Endothelial cell of umbilical vein (primary cell): ENCODE measurements at regions not wholly inside any gene's neighbourhood (a gene's known extent, or its start where the extent isn't known, plus 50 kb on each side); places are given as distances from the start of the nearest gene placed in this dataset.
"Not testable (repeated sequence)": the region's sequence is repeated elsewhere in the genome, so short reads cannot be mapped to it uniquely, and the experiment has no call there.

Source experiments
- BruUV-seq: library from RNA; stranded (reverse); fragments of 400-500 nt; replicated peaks from 2 replicates; lab custom pipeline; 2021; lab: Mats Ljungman, UMichigan
- CTCF ChIA-PET: fragments of 300-600, 350-600 bp; sonication (Branson Sonifier 250); formaldehyde crosslinking; loops from one replicate; lab custom pipeline; 2021; ENCODE audit warnings: antibody characterized with exemption, inconsistent platforms; lab: Charles Lee
- POLR2A ChIA-PET: fragments of 300-600, 350-600 bp; sonication (Branson Sonifier 250); formaldehyde crosslinking; loops from one replicate; lab custom pipeline; 2021; ENCODE audit warnings: antibody characterized with exemption, inconsistent platforms; lab: Charles Lee
- DNase-seq: peaks from one replicate; pipeline ENCODE4 v3.0.0-alpha.2; 2011; ENCODE audit warnings: low read depth, low spot score
- FAIRE-seq: peaks from 2 replicates; lab custom pipeline; 2011; peaks lifted over from hg19 to GRCh38; lab: Jason Lieb, UNC
- H2AFZ ChIP-seq: 2 replicates; pipeline ENCODE4 v1.6.0; 2012; ENCODE audit warnings: low read depth, low read length, control low read depth, inconsistent platforms
- H3K27ac ChIP-seq: 2 replicates; pipeline ENCODE4 v1.5.1; 2011; ENCODE audit warnings: low read depth, mild to moderate bottlenecking, control low read depth, low read length, moderate library complexity; ENCODE audit not compliant: insufficient read depth
- H3K27me3 ChIP-seq, 2 experiments: 2 replicates each; pipeline versions ENCODE4 v1.6.0 to v1.6.1; 2011; ENCODE audit warnings: low read length in 2 of 2, mixed read lengths in 1 of 2; ENCODE audit not compliant: control insufficient read depth in 2 of 2, insufficient read depth in 2 of 2
- H3K36me3 ChIP-seq, 2 experiments: 2 replicates in 1 of 2; 3 replicates in 1 of 2; pipeline ENCODE4 v1.5.1; 2011; ENCODE audit warnings: low read length in 2 of 2, mild to moderate bottlenecking in 1 of 2, moderate library complexity in 1 of 2; ENCODE audit not compliant: control insufficient read depth in 2 of 2, insufficient read depth in 2 of 2; ENCODE audit errors: extremely low read depth in 1 of 2
- H3K4me1 ChIP-seq: 3 replicates; pipeline ENCODE4 v1.5.1; 2011; ENCODE audit warnings: mild to moderate bottlenecking, low read length; ENCODE audit not compliant: control insufficient read depth, insufficient read depth; ENCODE audit errors: extremely low read depth
- H3K4me2 ChIP-seq: 2 replicates; pipeline ENCODE4 v1.6.1; 2011; ENCODE audit warnings: low read length, control low read depth, mixed read lengths; ENCODE audit not compliant: insufficient read depth
- H3K4me3 ChIP-seq, 3 experiments: fragments of 200-600 bp in 1 of 3; sonication (generic), shearing (Covaris generic) in 1 of 3; replicated peaks in 1 of 3; 2 replicates each; pipeline ENCODE4 v1.5.1; 2011 to 2016; ENCODE audit warnings: control low read depth in 3 of 3, low read length in 3 of 3, mild to moderate bottlenecking in 2 of 3, inconsistent platforms in 1 of 3, low read depth in 1 of 3, moderate library complexity in 1 of 3; ENCODE audit not compliant: insufficient read depth in 1 of 3
- H3K79me2 ChIP-seq: 2 replicates; pipeline ENCODE4 v1.6.0; 2012; ENCODE audit warnings: low read length, inconsistent platforms; ENCODE audit not compliant: control insufficient read depth, insufficient read depth
- H3K9ac ChIP-seq: replicated peaks from 2 replicates; pipeline ENCODE3; 2011; ENCODE audit warnings: low read length, control low read depth; ENCODE audit not compliant: insufficient read depth; ENCODE audit errors: extremely low read depth
- H3K9me1 ChIP-seq: replicated peaks from 3 replicates; pipeline ENCODE4 v1.6.0; 2011; ENCODE audit warnings: mild to moderate bottlenecking, low read length; ENCODE audit not compliant: control insufficient read depth, insufficient read depth; ENCODE audit errors: extremely low read depth
- H3K9me3 ChIP-seq: replicated peaks from 2 replicates; pipeline ENCODE4 v1.5.1; 2012; ENCODE audit warnings: low read length, inconsistent platforms; ENCODE audit not compliant: control insufficient read depth, insufficient read depth
- H4K20me1 ChIP-seq: replicated peaks from 2 replicates; pipeline ENCODE3; 2011; ENCODE audit warnings: mild to moderate bottlenecking, low read length; ENCODE audit not compliant: control insufficient read depth, insufficient read depth; ENCODE audit errors: extremely low read depth
- CTCF ChIP-seq, 2 donors: IDR thresholded peaks; 1 replicate in 1 of 2; 2 replicates in 1 of 2; pipeline ENCODE4 v1.5.1; 2011; ENCODE audit warnings: low read length in 2 of 2, mild to moderate bottlenecking in 2 of 2, moderate library complexity in 2 of 2, control low read depth in 1 of 2, inconsistent platforms in 1 of 2, low read depth in 1 of 2; ENCODE audit not compliant: insufficient read depth in 1 of 2; ENCODE audit errors: extremely low read depth in 1 of 2
- EZH2 ChIP-seq: IDR thresholded peaks from 2 replicates; pipeline ENCODE4 v1.6.1; 2012; ENCODE audit warnings: borderline replicate concordance, low read depth, mild to moderate bottlenecking, moderate library complexity, low read length, inconsistent platforms; ENCODE audit not compliant: severe bottlenecking
- FOS ChIP-seq: IDR thresholded peaks from 2 replicates; pipeline ENCODE4 v1.6.1; 2011; ENCODE audit warnings: mild to moderate bottlenecking, low read length, moderate library complexity, borderline replicate concordance; ENCODE audit not compliant: insufficient read depth
- GATA2 ChIP-seq: IDR thresholded peaks from 2 replicates; pipeline ENCODE4 v1.7.0; 2011; ENCODE audit warnings: low read depth, mild to moderate bottlenecking, moderate library complexity, mixed read lengths, low read length; ENCODE audit not compliant: insufficient read length, insufficient read depth
- JUN ChIP-seq: IDR thresholded peaks from 2 replicates; pipeline ENCODE4 v1.6.1; 2011; ENCODE audit warnings: borderline replicate concordance, low read depth; ENCODE audit not compliant: insufficient read length, insufficient read depth
- MAX ChIP-seq: IDR thresholded peaks from 2 replicates; pipeline ENCODE4 v1.6.1; 2011; ENCODE audit not compliant: insufficient read depth, insufficient read length
- MYC ChIP-seq: IDR thresholded peaks from one replicate; pipeline ENCODE4 v1.6.1; 2011; ENCODE audit warnings: mild to moderate bottlenecking, low read depth, low read length
- POLR2A ChIP-seq: IDR thresholded peaks from 2 replicates; pipeline ENCODE4 v1.6.1; 2012; ENCODE audit warnings: low read depth, mild to moderate bottlenecking, control low read depth, low read length
- POLR2AphosphoS5 ChIP-seq: IDR thresholded peaks from 2 replicates; pipeline ENCODE4 v1.6.1; 2012; ENCODE audit warnings: low read depth, mild to moderate bottlenecking, control low read depth, low read length, moderate library complexity; ENCODE audit not compliant: insufficient read depth
- dilution Hi-C: fragments of 300-500 bp; cut with MboI; formaldehyde crosslinking; loops from one replicate; pipeline ENCODE4 v1.15.0; 2019; ENCODE audit warnings: low sequenced_read_pairs; ENCODE audit not compliant: extremely low pct_ligation_motif_present
- intact Hi-C: fragments of 100-400 bp; cut with micrococcal nuclease; formaldehyde crosslinking; loops from one replicate; pipeline ENCODE4 v1.10.0; 2022

- Histone ChIP-seq H3K79me2 (no peaks in the 10 kb centered on the region), H2AFZ (no peak overlapping the region), H3K4me2 (no peak overlapping the region), H3K9ac (no peak overlapping the region), H3K27ac (no peak overlapping the region), H3K27me3 (no peaks in the 10 kb centered on the region), H4K20me1 (no peaks in the 10 kb centered on the region), H3K36me3 (no peaks in the 10 kb centered on the region), H3K9me3 (peaks cover 4% of the 10 kb centered on the region), H3K4me3 (no peak overlapping the region), H3K4me1 (no peaks in the 10 kb centered on the region), H3K9me1 (no peaks in the 10 kb centered on the region)
- no TSS peak for BruUV-seq
- intact Hi-C loops (no loop called here), dilution Hi-C loops (no loop called here)
- DNase-seq (no peak), FAIRE-seq (no peak)
- TF ChIP-seq POLR2AphosphoS5, result no peak
- POLR2A ChIA-PET, result no interaction called here
- CTCF ChIA-PET, result no interaction called here
These were observed 250.7 kb upstream of the ZFP42 start for GRCh38 chr4:187744911-187745310.

- H2AFZ ChIP-seq, H3K4me1 ChIP-seq, BruUV-seq, H3K27ac ChIP-seq, H4K20me1 ChIP-seq, H3K27me3 ChIP-seq, H3K4me3 ChIP-seq, dilution Hi-C loops, H3K4me2 ChIP-seq, H3K9me3 ChIP-seq, H3K9me1 ChIP-seq, CTCF ChIA-PET, H3K9ac ChIP-seq, intact Hi-C loops, DNase-seq, H3K79me2 ChIP-seq, POLR2A ChIA-PET, FAIRE-seq, H3K36me3 ChIP-seq: not testable (repeated sequence)
These were observed 244.9 kb upstream of the ZFP42 start for GRCh38 chr4:187750652-187751051.

- H3K4me3 ChIP-seq, result no peak overlapping the region
- no peaks in the 10 kb centered on the region for H4K20me1 ChIP-seq
- H3K79me2 ChIP-seq, result no peaks in the 10 kb centered on the region
- BruUV-seq, result no TSS peak
- no peaks in the 10 kb centered on the region for H3K36me3 ChIP-seq
- no peak overlapping the region for H2AFZ ChIP-seq
- POLR2A ChIA-PET, result no interaction called here
- no peak for TF ChIP-seq JUN
- TF ChIP-seq MAX, result no peak
- TF ChIP-seq FOS, result no peak
- TF ChIP-seq POLR2A, result no peak
- no peak for TF ChIP-seq GATA2
- no peak for TF ChIP-seq MYC
- TF ChIP-seq EZH2, result no peak
- no peak for TF ChIP-seq POLR2AphosphoS5
- no peak for TF ChIP-seq CTCF (IDR thresholded peaks at IDR 0.05; ENCODE audit: extremely low read depth in 1 of 2, insufficient read depth in 1 of 2, low read depth in 1 of 2, low read length in 2 of 2)
- H3K27ac ChIP-seq, result no peak overlapping the region
- no peak for FAIRE-seq
- peaks cover 5% of the 10 kb centered on the region for H3K9me3 ChIP-seq
- DNase-seq, result no peak
- no peaks in the 10 kb centered on the region for H3K4me1 ChIP-seq
- H3K27me3 ChIP-seq, result no peaks in the 10 kb centered on the region
- no peaks in the 10 kb centered on the region for H3K9me1 ChIP-seq
- intact Hi-C loops (no loop called here), dilution Hi-C loops (no loop called here)
- H3K9ac ChIP-seq, result no peak overlapping the region
- H3K4me2 ChIP-seq, result no peak overlapping the region
- CTCF ChIA-PET, result no interaction called here
These were observed 228.4 kb upstream of the ZFP42 start for GRCh38 chr4:187767158-187767557.
